ENCODE measurements at regions not wholly inside any gene's neighbourhood (a gene's known extent, or its start where the extent isn't known, plus 50 kb on each side); places are given as distances from the start of the nearest gene placed in this dataset.
A peak's percentile ranks its signal among the peaks of the same experiment; 100 is the strongest.
"Not testable (repeated sequence)": the region's sequence is repeated elsewhere in the genome, so short reads cannot be mapped to it uniquely, and the experiment has no call there.

DNA sequence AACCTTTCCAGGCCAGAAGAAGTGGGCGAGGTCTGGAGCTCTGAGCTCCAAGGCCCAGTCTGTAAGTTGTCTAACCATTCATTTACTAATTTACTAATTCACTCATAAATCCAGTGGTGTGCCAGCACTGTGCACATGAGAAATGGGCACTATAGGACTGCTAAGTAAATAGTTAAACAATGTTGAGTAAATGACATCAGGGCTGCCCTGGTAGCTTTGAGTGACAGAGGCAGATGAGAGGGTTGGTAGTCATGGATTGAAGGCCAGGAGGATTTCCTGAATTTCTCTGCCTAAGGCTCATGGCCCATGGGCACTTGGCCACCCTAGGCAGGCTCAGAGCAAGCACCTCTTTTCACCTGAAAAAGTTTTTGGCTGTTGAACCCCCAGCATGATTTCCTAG lies 216.9 kb upstream of the RXFP2 start:
- DNase-seq: no peak

DNA sequence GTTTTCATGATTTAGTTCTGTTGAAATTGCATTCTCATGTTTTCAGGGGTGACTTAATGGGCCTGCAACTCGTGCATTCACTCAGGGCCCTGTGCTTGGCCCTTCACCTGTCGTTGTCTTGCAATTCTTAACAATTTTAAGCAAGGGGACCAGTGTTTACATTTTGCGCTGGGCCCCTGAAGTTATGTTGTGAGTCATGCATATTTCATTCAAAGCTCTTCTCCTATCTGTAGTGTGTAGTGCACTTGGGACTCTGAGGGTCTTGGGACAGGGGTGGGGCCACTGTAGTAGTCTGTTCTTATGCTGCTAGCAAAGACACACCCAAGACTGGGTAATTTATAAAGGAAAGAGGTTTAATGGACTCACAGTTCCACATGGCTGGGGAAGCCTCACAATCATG lies 211.2 kb upstream of the RXFP2 start:
- DNase-seq: no peak

DNA sequence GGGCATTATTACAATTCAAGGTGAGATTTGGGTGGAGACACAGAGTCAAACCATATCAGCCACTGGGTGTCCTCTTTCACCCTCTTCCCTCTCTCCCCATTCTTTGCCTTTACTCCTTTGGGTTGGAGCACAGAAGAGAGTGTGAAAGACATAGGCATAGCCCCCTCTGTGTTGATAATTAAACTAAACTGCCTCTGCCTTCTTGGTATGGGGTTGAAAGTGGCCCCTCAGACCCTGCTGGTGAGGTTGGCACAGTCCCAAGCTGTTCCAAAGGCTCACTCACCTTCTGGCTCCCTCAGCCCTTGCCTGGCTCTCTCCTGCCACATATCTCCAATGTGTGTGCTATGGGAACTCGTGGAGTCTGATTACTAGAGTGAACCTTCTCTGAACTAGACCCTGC lies 210.6 kb upstream of the RXFP2 start:
- DNase-seq: no peak

DNA sequence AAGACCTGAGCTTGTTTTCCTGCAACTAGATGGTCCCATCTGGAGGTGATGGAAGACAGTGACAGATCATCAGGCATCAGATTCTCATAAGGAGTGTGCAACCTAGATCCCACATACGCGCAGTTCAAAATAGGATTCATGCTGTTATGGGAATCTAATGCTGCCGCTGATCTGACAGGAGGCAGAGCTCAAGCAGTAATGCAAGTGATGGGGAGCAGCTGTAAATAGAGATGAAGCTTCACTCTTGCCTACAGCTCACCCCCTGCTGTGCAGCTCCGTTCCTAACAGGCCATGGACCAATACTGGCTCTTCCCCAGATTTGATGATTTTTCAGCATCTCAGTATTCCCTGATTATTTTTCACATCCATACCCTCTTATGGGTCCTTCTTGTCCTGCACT lies 208.4 kb upstream of the RXFP2 start:
- no peak for DNase-seq

DNA sequence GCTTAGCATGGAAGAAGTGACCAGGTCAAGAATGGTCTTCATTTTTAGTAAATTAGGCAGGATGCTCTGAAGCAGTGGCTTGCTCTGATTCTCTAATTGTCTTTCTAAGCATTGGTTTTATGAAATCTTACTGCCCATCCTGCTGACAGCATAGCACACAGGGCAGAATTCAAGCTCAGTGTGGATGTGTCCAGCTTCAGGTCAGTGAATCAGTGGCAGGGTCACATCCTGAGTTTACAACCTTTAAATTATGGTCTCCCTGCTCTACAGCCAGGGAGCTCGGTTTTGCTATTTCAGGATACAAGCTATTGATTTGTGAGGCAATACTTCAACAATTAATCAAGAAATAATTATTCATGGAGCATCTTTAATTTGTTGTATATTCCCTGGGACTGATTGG lies 202.3 kb upstream of the RXFP2 start:
- DNase-seq: no peak

DNA sequence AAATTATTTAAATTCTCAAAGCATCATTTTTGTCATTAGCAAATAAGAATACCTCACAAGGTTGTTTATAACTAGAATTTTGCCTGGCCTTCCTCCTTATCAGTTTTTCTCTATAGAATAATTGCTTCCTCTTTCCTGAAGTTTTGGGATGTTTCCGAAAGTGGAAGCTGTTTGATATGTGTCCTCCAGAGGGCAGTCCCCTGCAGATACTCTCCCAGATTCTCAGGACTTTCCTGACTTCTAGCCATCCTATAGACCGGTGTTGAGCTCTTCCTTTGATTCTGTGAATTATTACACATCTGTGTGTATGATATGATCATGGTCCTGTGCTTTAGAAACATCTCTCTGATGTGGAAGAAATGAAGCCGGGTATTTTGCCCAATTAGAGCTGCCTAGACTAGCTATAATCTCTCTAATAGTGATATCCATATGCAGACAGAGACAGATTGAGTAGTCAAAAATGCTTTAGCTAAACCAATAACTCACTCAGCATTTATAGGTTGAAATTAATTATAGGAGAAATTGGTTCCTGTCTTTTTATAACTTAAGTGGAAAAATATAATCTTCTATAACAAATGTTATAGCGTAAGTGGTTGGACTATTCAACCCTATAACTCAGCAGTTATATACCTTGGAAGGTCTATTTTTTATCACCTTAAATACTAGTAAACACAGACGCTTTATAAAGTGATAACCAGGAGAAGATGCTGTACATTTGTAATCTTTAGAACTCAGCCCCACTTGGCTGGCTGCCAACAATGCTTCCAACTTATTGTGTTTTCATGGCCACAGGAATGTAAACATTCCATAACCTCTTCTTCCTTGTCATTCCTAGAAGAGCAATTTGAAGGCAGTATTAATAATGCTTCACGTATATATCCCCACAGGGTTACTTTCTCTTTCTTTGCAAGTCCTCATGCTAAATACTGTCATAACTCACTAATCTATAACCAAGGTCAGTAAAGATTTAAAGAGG lies 201.0 kb upstream of the RXFP2 start:
- peak; percentile 24 for DNase-seq

DNA sequence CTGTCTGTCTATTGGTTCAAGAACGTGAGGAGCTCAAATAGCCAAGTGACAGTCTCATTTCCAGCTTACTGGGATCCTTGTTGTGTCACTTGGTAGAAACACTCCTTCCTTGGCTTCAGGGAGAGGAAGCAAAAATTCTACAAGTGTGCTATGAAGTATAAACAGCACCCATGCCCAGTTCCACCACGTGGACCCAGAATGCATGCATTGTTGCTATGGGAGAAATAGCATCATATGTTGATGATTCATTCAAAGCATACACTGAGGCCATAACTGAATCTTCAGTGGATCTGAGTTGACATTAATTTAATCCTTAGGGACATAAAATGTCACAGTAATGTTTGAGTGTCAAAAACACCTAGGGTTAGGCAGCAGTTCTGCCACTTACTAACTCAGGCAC lies 199.0 kb upstream of the RXFP2 start:
- no peak for DNase-seq

DNA sequence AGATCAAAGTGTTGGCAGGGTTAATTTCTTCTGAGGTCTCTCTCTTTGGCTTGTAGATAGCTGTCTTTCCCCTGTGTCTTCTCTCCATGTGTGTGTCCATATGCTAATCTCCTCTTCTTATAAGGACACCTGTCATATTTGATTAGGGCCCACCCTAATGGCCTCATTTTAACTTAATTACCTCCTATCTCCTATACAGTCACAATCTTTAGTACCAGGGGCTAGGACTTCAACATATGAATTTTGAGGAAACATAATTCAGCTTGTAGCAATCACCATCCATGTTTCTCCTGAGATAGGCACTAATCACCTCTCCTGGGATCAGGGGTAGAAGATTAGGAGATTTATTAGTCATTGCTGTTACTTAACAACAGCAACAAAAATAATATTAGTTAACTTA lies 196.1 kb upstream of the RXFP2 start:
- DNase-seq: no peak

DNA sequence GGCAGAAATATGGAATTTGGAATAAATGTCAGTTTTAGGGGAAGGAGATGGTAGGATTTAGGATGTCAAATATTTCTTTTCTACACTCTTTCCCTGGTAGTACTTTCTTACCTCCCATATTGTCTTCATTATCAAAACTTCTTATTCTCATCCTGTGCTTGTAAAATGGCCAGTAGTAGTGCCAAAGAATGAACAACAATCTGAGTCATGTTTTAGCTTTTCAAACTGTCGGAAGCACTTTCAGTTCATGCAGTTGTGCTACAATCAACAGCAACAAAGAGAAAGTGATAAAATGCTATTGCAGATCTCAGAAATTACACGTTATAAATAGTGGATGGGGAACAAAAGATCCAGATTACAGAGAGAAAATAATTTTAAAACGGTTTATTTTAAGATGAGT lies 193.7 kb upstream of the RXFP2 start:
- no peak for DNase-seq

DNA sequence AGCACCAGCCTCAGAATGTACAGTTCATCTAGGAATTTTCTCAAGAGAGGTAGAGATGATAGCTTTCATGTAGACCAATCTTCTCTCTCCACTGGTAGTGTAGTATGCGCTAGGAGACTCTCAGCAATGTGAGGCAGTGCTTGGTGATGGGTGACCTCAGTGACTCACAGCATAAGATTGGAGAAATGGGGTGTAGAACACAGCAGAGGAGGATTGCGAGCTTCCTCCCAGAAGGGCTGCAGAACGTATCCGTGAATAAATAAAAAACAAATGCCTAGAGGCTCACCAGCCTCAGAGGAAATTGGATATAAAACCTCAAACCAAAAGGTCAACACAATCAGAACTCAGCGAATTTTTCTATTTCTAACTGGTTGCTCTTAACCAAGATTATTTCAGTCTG lies 182.9 kb upstream of the RXFP2 start:
- no peak for DNase-seq

DNA sequence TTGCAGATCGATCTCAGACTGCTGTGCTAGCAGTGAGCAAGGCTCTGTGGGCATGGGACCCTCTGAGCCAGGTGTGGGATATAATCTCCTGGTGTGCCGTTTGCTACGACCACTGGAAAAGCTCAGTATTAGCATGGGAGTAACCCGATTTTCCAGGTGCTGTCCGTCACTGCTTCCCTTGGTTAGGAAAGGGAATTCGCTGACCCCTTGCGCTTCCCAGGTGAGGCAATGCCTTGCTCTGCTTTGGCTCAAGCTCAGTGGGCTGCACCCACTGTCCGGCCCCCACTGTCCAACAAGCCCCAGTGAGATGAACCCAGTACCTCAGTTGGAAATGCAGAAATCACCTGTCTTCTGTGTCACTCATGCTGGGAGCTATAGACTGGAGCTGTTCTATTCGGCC lies 155.1 kb upstream of the RXFP2 start:
- DNase-seq: not testable (repeated sequence)

DNA sequence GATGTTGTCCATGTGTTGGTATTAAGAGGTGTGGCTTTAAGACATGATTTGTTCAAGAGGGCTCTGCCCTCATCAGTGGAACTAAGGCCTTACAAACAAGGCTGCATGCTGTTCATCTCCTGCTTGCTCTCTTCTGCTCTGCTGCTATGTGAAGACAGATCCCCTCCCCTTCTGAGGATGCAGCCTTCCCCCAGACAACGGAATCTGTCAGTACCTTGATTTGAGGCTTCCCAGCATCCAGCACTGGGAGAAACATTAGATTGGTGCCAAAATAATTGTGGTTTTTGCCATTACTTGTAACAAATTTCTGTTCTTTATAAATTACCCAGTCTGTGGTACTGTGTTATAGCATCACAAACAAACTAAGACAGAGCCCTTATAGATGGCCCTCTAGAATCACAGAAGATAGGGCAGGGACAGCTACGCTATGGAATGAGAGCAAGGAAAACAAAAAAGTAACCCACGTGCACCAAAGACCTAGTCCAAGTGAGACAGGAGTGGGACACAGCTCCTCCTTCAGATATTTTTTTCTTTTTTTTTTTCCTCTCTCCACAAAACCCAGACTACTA lies 151.5 kb upstream of the RXFP2 start:
- DNase-seq: no peak

DNA sequence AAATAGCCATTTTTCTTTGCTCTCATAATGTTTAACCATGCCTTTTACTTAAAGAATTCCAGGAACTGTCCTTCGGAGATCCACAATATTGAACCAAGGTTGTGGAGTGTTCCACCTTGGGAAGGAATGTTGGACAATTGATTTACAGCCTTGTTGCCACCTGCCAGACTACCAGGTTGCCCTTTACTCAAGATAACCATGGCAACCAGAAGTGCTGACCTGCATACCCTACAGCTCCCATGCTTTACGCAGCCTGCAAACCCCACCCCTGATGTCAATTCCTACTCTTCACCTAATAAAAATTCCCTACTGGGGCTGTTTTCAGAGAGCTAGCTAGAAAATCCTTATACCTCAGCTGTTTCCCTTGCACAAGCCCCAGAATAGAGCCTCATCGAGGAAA lies 151.0 kb upstream of the RXFP2 start:
- DNase-seq: no peak

DNA sequence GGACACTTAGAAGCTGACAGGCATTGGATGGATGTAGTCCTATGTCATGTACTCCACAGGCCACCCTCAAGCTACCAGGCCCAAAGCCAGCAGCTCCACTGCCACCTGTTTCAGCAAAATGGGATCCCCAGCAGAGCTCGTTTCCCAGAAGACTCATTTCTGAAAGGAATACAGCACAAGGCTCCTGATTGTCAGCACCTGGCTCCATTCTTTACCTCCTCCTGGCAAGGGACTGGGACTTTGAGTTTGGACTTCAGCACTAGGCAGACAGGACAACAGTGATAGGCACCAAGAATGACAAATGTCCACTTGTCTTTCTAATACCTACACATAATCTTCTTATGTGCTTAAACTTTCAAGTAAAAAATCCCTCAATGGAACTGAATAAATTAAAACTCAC lies 150.4 kb upstream of the RXFP2 start:
- no peak for DNase-seq

DNA sequence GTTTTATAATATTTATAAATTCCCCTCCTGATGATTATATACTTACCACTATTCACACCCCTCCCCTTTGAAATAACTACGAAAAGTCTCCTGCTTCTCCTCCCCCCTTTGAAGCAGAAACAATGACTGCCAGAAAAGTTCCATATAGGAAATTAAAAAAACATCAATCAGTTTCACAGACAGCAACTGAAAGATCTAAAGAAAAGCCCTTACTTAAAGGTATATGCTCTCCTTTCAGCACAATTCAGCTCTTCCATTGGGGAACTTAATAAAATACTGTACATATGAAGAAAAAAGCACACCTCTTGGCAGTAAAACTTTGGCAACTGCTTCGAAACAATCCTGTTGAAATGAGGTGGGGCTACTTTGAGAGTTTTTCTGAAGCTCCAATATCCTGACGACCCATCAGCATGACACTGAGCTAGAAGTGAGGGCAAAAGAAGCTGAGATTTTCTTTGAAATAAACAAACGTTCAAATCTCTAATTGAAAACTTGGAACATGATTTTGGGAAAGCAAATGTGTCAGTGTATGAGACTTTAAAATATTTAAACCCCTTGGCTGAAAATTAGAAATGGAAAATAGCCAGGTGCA lies 147.6 kb upstream of the RXFP2 start:
- no peak for DNase-seq

DNA sequence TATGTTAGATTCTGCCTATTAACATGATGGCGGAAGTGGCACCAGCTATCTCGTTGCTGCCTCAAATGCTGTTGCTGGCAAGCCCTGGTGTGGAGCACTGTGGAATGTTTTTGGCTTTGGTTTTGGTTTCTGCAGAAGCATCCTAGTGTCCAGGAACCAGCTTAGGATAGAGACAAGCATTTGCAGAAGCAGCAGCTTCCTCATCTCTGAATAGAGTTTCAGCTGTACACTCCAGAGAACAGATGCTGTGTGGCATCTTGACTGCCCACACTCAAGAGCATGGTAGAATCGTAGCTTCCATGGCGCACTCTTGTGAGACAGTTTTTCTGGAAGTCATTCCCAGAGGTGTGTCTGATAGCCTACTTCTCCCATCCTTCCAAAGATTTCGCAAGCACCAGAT lies 145.3 kb upstream of the RXFP2 start:
- no peak for DNase-seq

DNA sequence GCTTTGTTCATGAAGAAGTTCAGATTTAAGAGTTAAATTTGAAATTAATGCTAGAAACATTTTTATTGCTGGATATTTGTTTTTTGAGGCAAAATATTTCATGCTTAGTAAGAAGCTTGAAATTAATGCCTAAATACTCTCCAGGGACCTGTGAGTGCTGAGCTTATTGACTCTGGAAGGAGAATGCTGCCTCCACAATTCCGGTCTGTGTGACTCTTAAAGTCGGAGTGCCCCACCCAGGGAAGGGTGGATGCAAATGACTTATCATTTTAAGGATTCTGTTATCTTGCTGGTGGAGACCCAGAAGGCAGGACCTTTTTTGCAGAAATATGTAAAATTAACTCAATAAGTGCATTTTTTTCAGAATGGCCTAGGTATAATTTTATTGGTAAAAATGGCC lies 143.8 kb upstream of the RXFP2 start:
- DNase-seq: no peak

DNA sequence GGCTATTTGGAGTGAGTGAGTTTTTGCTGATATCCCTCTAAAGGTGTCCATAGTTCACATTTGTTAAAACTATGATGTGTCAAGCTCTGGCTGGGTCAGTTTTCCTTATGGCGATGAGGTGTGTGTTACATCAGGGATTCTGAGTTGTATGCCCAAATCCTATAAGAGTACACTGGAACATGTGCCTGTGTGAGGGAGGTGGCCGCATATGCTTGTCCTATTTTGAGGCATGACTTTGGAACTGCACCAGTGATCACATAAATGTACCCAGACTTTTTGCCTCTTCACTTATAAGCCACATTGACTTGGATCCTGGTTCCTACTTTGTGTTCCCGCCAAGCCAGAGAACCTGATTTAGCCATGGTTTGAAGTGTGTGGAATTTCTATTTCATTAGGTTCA lies 140.3 kb upstream of the RXFP2 start:
- no peak for DNase-seq

DNA sequence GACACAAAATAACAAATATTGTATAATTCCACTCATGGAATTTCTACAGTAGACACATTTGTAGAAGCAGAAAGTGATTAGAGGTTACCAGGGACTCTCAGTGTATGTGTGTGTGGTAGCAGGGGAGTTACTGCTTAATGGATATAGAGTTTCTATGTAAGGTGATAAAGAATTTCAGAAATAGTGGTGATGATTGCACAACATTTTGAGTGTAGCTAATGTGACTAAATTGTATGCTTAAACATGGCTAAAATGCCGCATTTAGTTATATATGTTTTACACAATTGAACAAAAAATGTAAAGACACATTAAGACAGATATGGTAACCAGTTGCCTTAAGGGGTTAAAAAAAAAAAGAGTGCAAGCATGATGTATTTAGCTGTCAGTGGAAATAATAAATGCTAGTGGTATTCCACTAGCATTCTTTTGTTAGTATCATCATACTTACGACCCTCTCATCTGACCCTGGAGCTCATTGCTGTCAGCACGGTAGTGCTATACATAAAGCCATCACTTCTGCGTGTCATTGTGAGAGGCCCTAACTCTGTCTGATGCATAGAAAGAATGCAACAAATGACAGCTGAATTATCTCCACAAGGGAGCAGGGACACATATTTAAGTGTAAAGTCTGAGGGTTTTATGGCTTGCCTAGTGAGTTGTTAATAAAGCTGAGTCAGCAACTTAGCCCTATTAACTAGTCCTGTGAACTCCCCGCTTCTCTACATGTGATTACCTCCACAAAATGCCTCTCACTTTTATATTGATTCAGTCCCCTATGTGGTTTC lies 134.1 kb upstream of the RXFP2 start:
- DNase-seq: no peak

DNA sequence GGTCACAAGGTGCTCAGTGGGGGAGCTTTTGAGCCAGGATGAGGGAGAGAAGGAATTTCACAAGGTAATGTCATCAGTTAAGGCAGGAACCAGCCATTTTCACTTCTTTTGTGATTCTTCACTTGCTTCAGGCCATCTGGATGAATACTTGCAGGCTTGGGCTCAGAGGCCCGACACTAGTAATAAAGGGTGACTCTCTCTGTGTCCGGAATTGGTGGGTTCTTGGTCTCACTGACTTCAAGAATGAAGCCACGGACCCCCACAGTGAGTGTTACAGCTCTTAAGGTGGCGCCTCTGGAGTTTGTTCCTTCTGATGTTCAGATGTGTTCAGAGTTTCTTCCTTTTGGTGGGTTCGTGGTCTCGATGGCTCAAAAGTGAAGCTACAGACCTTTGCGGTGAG lies 131.8 kb upstream of the RXFP2 start:
- DNase-seq: not testable (repeated sequence)

DNA sequence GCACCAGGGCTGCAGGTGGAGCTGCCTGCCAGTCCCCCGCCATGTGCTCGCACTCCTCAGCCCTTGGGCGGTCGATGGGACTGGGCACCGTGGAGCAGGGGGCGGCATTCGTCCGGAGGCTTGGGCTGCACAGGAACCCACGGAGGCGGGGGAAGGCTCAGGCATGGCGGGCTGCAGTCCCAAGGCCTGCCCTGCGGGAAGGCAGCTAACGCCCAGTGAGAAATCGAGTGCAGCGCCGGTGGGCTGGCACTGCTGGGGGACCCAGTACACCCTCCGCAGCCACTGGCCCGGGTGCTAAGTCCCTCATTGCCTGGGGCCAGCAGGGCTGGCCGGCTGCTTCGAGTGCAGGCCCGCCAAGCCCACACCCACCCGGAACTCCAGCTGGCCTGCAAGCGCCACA lies 130.5 kb upstream of the RXFP2 start:
- not testable (repeated sequence) for DNase-seq

DNA sequence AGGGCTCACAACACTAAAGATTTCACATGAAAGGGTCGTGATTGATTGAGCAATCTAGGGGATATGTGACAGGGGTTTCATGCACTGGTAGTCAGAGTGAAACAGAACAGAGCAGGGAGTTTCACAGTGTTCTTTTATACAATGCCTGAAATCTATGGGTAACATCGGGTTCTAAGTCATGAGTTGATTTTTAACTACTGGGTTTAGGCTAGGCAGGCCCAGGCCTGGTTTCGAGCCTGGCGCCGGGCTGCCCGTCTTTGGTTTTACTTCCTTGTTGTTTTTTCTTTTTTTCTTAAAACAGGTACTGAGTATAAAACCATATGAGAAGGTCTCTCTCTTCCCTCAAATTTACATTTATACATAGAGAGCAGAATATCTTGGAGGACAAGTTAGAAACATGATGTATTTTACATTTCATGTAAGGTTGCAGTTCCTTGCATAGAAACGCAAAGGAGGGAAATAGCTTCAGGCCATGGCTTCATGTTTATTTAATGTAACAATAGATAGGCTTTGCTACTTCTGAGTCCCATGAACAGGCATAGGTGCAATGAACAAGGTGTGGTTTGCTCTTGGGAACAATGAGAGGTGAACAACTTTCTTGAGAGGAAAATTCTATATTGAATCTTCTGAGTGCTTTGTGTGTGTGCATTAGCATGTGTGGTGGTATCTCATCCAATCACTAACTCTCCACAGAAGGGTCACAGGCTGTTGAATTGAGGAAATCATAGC lies 128.9 kb upstream of the RXFP2 start:
- no peak for DNase-seq

DNA sequence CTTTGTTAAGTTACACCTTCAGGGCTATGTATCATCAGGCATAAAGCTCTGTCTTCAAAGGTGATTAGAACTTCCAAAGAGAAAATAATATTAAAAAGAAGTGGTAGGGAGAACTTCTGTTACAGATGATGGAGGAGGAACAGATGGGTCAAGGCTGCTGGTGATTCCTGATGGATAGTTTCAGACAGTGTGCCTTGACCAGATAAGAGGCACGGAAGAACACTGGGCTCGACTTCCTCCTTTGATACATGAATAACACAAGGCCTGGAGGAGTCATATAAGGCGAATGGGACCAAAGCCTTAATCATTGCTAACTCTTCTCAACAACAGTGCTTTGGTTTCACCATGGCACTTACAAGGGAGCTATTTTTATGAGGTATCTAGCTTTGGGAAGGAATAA lies 128.1 kb upstream of the RXFP2 start:
- no peak for DNase-seq

All from right hindlimb (tissue), 1 donor.